HG03175 (cell line): ENCODE measurements at regions not wholly inside any gene's neighbourhood (a gene's known extent, or its start where the extent isn't known, plus 50 kb on each side); places are given as distances from the start of the nearest gene placed in this dataset.

ENCODE experiments used
- ATAC-seq: cut with Tn5 transposase; IDR thresholded peaks from one replicate; pipeline ENCODE4 v1.9.1; 2021; ENCODE audit warnings: mild to moderate bottlenecking, moderate library complexity; ENCODE audit not compliant: unreplicated experiment

- no peak for ATAC-seq
Measured at GRCh38 chr12:24724814-24725213, 224.1 kb downstream of the BCAT1 start.

- ATAC-seq: no peak
Measured at GRCh38 chr12:24723759-24724158, 225.1 kb downstream of the BCAT1 start.

GRCh38 chr12:24721191-24721590 is 227.7 kb downstream of the BCAT1 start:
- ATAC-seq: no peak

GRCh38 chr12:24719293-24719721 is 229.6 kb downstream of the BCAT1 start:
- ATAC-seq: peak; percentile 65

- ATAC-seq: no peak
Measured at GRCh38 chr12:24718617-24719016, 230.3 kb downstream of the BCAT1 start.

GRCh38 chr12:24714237-24714636 is 234.7 kb downstream of the BCAT1 start:
- no peak for ATAC-seq

GRCh38 chr12:24711056-24712008 is 237.6 kb downstream of the BCAT1 start:
- ATAC-seq: no peak

GRCh38 chr12:24709216-24709615 is 239.7 kb downstream of the BCAT1 start:
- ATAC-seq: no peak

GRCh38 chr12:24708718-24709117 is 240.2 kb downstream of the BCAT1 start:
- ATAC-seq: no peak

GRCh38 chr12:24708043-24708442 is 240.9 kb downstream of the BCAT1 start:
- no peak for ATAC-seq

- no peak for ATAC-seq
Measured at GRCh38 chr12:24707334-24707733, 241.6 kb downstream of the BCAT1 start.

GRCh38 chr12:24705741-24706358 is 243.1 kb downstream of the BCAT1 start:
- ATAC-seq: peak; percentile 99

GRCh38 chr12:24705216-24705615 is 243.7 kb downstream of the BCAT1 start:
- no peak for ATAC-seq

- no peak for ATAC-seq
Measured at GRCh38 chr12:24701343-24701742, 247.6 kb downstream of the BCAT1 start.

GRCh38 chr12:24698972-24699371 is 249.9 kb downstream of the BCAT1 start:
- ATAC-seq: no peak

GRCh38 chr12:24697769-24698168 is 251.1 kb downstream of the BCAT1 start:
- ATAC-seq: no peak

- no peak for ATAC-seq
Measured at GRCh38 chr12:24697295-24697694, 251.6 kb downstream of the BCAT1 start.

GRCh38 chr12:24696800-24697199 is 252.1 kb downstream of the BCAT1 start:
- ATAC-seq: no peak

- no peak for ATAC-seq
Measured at GRCh38 chr12:24695657-24696329, 253.1 kb downstream of the BCAT1 start.

GRCh38 chr12:24695103-24695502 is 253.8 kb downstream of the BCAT1 start:
- ATAC-seq: no peak

GRCh38 chr12:24688601-24689000 is 260.3 kb downstream of the BCAT1 start:
- ATAC-seq: no peak

GRCh38 chr12:24681570-24681969 is 267.3 kb downstream of the BCAT1 start:
- no peak for ATAC-seq
